Hindlimb muscle (tissue), 1 donor: ENCODE measurements at regions not wholly inside any gene's neighbourhood (a gene's known extent, or its start where the extent isn't known, plus 50 kb on each side); places are given as distances from the start of the nearest gene placed in this dataset.

Experiments used
- DNase-seq: peaks from one replicate; pipeline ENCODE4 v3.0.0-alpha.2; 2013

- no peak for DNase-seq
Observed at GRCh38 chr12:40559865-40560264, 132.4 kb upstream of the CNTN1 start.

GRCh38 chr12:40560848-40561247, 131.4 kb upstream of the CNTN1 start:
- no peak for DNase-seq

GRCh38 chr12:40561395-40561966, 130.8 kb upstream of the CNTN1 start:
- no peak for DNase-seq

GRCh38 chr12:40565029-40565633, 127.1 kb upstream of the CNTN1 start:
- DNase-seq, result no peak

GRCh38 chr12:40566271-40566670, 126.0 kb upstream of the CNTN1 start:
- DNase-seq, result no peak

GRCh38 chr12:40569626-40570179, 122.5 kb upstream of the CNTN1 start:
- no peak for DNase-seq

GRCh38 chr12:40573024-40573423, 119.2 kb upstream of the CNTN1 start:
- DNase-seq, result no peak

- no peak for DNase-seq
Observed at GRCh38 chr12:40575987-40576386, 116.3 kb upstream of the CNTN1 start.

GRCh38 chr12:40577834-40578233, 114.4 kb upstream of the CNTN1 start:
- no peak for DNase-seq

- no peak for DNase-seq
Observed at GRCh38 chr12:40579687-40580086, 112.6 kb upstream of the CNTN1 start.

GRCh38 chr12:40580346-40580745, 111.9 kb upstream of the CNTN1 start:
- no peak for DNase-seq

- DNase-seq, result no peak
Observed at GRCh38 chr12:40581889-40582288, 110.3 kb upstream of the CNTN1 start.

- DNase-seq, result no peak
Observed at GRCh38 chr12:40583743-40584142, 108.5 kb upstream of the CNTN1 start.

- DNase-seq, result no peak
Observed at GRCh38 chr12:40584763-40585162, 107.5 kb upstream of the CNTN1 start.

- no peak for DNase-seq
Observed at GRCh38 chr12:40586823-40587222, 105.4 kb upstream of the CNTN1 start.

- no peak for DNase-seq
Observed at GRCh38 chr12:40587421-40587820, 104.8 kb upstream of the CNTN1 start.

- no peak for DNase-seq
Observed at GRCh38 chr12:40587970-40588369, 104.3 kb upstream of the CNTN1 start.

- no peak for DNase-seq
Observed at GRCh38 chr12:40597133-40597532, 95.1 kb upstream of the CNTN1 start.

- DNase-seq, result no peak
Observed at GRCh38 chr12:40598073-40598472, 94.2 kb upstream of the CNTN1 start.

- DNase-seq, result no peak
Observed at GRCh38 chr12:40602562-40602961, 89.7 kb upstream of the CNTN1 start.

- DNase-seq, result no peak
Observed at GRCh38 chr12:40614923-40615322, 77.3 kb upstream of the CNTN1 start.

GRCh38 chr12:40615590-40615989, 76.6 kb upstream of the CNTN1 start:
- no peak for DNase-seq

GRCh38 chr12:40616383-40616915, 75.8 kb upstream of the CNTN1 start:
- DNase-seq, result no peak

- DNase-seq, result no peak
Observed at GRCh38 chr12:40618636-40619035, 73.6 kb upstream of the CNTN1 start.
